B cell (primary cell): ENCODE measurements at regions not wholly inside any gene's neighbourhood (a gene's known extent, or its start where the extent isn't known, plus 50 kb on each side); places are given as distances from the start of the nearest gene placed in this dataset.

Source experiments
- ATAC-seq: fragments of 200-7000 bp; cut with Tn5 transposase; one replicate; pipeline ENCODE4 v1.10.0; 2021; ENCODE audit warnings: low read depth, mild to moderate bottlenecking, moderate number of reproducible peaks, moderate library complexity
- CTCF ChIA-PET: fragments of 350-600 bp; sonication (Branson Sonifier 250); formaldehyde crosslinking; loops from one replicate; lab custom pipeline; 2021; ENCODE audit warnings: antibody characterized with exemption, inconsistent platforms; lab: Charles Lee
- POLR2A ChIA-PET: fragments of 350-600 bp; sonication (Branson Sonifier 250); formaldehyde crosslinking; loops from one replicate; lab custom pipeline; 2021; ENCODE audit warnings: antibody characterized with exemption; lab: Charles Lee
- DNase-seq: peaks from one replicate; pipeline ENCODE4 v3.0.0; 2013
- H2AFZ ChIP-seq: 2 replicates; pipeline ENCODE4 v1.6.1; 2012; ENCODE audit warnings: mild to moderate bottlenecking, low read depth, low read length; ENCODE audit not compliant: insufficient read depth, poor library complexity, severe bottlenecking
- H3K27ac ChIP-seq, 2 donors: 1 replicate in 1 of 2; 2 replicates in 1 of 2; pipeline ENCODE4 v1.5.1; 2012 to 2013; ENCODE audit warnings: low read length in 2 of 2, mild to moderate bottlenecking in 2 of 2, moderate library complexity in 1 of 2
- H3K27me3 ChIP-seq, 4 experiments: fragments of 200-600 bp in 1 of 4; sonication (generic) in 1 of 4; replicated peaks in 1 of 4; 1 replicate in 2 of 4; 2 replicates in 2 of 4; pipeline versions ENCODE4 v1.6.1 to v1.7.0; 2013 to 2016; ENCODE audit warnings: low read length in 3 of 4, mild to moderate bottlenecking in 2 of 4, mixed read lengths in 1 of 4, moderate library complexity in 1 of 4; ENCODE audit not compliant: insufficient read depth in 4 of 4, control insufficient read depth in 3 of 4; ENCODE audit errors: control extremely low read depth in 1 of 4
- H3K36me3 ChIP-seq, 2 experiments: replicated peaks in 1 of 2; 1 replicate in 1 of 2; 2 replicates in 1 of 2; pipeline versions ENCODE4 v1.6.1 to v1.7.1; 2013; ENCODE audit warnings: low read length in 1 of 2; ENCODE audit not compliant: insufficient read depth in 2 of 2, control insufficient read depth in 1 of 2; ENCODE audit errors: control extremely low read depth in 1 of 2, extremely low read depth in 1 of 2
- H3K4me1 ChIP-seq, 2 donors: fragments of 200-600 bp in 1 of 2; sonication (generic) in 1 of 2; 1 replicate in 1 of 2; 2 replicates in 1 of 2; pipeline versions ENCODE4 v1.5.1 to v1.6.1; 2013 to 2017; ENCODE audit warnings: low read length in 2 of 2; ENCODE audit not compliant: control insufficient read depth in 2 of 2, insufficient read depth in 2 of 2
- H3K4me2 ChIP-seq: replicated peaks from 2 replicates; pipeline ENCODE3; 2012; ENCODE audit warnings: mild to moderate bottlenecking, low read depth, low read length; ENCODE audit not compliant: poor library complexity, severe bottlenecking
- H3K4me3 ChIP-seq, 5 experiments: fragments of 200-600 bp in 1 of 5; sonication (generic) in 1 of 5; 1 replicate in 3 of 5; 2 replicates in 2 of 5; pipeline versions ENCODE4 v1.5.1 to v1.7.0; 2011 to 2016; ENCODE audit warnings: low read length in 4 of 5, mild to moderate bottlenecking in 4 of 5, low read depth in 2 of 5, control low read depth in 1 of 5, moderate library complexity in 1 of 5; ENCODE audit not compliant: insufficient read depth in 1 of 5; ENCODE audit errors: control extremely low read depth in 1 of 5, extremely low read depth in 1 of 5
- H3K79me2 ChIP-seq: fragments of 200-600 bp; sonication (generic); one replicate; pipeline ENCODE4 v1.6.0; 2016; ENCODE audit warnings: low read length; ENCODE audit not compliant: control insufficient read depth, insufficient read depth
- H3K9ac ChIP-seq: fragments of 200-600 bp; sonication (generic); 2 replicates; pipeline ENCODE4 v1.6.1; 2017; ENCODE audit warnings: mild to moderate bottlenecking, low read length, moderate library complexity
- H3K9me3 ChIP-seq, 3 donors: one replicate each; pipeline versions ENCODE4 v1.6.1 to v1.7.1; 2013; ENCODE audit warnings: low read length in 2 of 3; ENCODE audit not compliant: control insufficient read depth in 2 of 3, insufficient read depth in 1 of 3; ENCODE audit errors: control extremely low read depth in 1 of 3
- H4K20me1 ChIP-seq: 2 replicates; pipeline ENCODE4 v1.6.0; 2012; ENCODE audit warnings: mild to moderate bottlenecking, low read length; ENCODE audit not compliant: insufficient read depth, control insufficient read depth, poor library complexity, severe bottlenecking
- H3K27ac Mint-ChIP-seq: one replicate; pipeline ENCODE4 v1.8.0; 2021; ENCODE audit warnings: mixed read lengths
- H3K27me3 Mint-ChIP-seq: one replicate; pipeline ENCODE4 v1.8.0; 2021; ENCODE audit warnings: mixed read lengths
- H3K4me1 Mint-ChIP-seq: one replicate; pipeline ENCODE4 v1.8.0; 2021; ENCODE audit warnings: mixed read lengths
- H3K4me3 Mint-ChIP-seq: one replicate; pipeline ENCODE4 v1.8.0; 2021; ENCODE audit warnings: mixed read lengths
- H3K9me3 Mint-ChIP-seq: one replicate; pipeline ENCODE4 v1.8.0; 2022; ENCODE audit warnings: mixed read lengths; ENCODE audit not compliant: insufficient read depth
- EZH2 ChIP-seq: IDR thresholded peaks from 2 replicates; pipeline ENCODE4 v1.6.1; 2012; ENCODE audit warnings: borderline replicate concordance, low read depth, mild to moderate bottlenecking, moderate library complexity, low read length; ENCODE audit not compliant: insufficient read depth, poor library complexity, severe bottlenecking
- WGBS: methylation state at CpG from one replicate; pipeline ENCODE4 v1.1.5; 2013; ENCODE audit warnings: missing lambda C conversion rate; ENCODE audit not compliant: insufficient coverage; 5-methylcytosine and 5-hydroxymethylcytosine counted together
- intact Hi-C: fragments of 100-400 bp; cut with micrococcal nuclease; formaldehyde crosslinking; loops from one replicate; pipeline ENCODE4 v1.10.0; 2022
- TF ChIP-seq, protein P1 (sequence below): fragments of 200-600 bp; IDR thresholded peaks from one replicate; pipeline ENCODE4 v1.8.0; 2022; ENCODE audit warnings: antibody characterized with exemption, mild to moderate bottlenecking

DNA sequence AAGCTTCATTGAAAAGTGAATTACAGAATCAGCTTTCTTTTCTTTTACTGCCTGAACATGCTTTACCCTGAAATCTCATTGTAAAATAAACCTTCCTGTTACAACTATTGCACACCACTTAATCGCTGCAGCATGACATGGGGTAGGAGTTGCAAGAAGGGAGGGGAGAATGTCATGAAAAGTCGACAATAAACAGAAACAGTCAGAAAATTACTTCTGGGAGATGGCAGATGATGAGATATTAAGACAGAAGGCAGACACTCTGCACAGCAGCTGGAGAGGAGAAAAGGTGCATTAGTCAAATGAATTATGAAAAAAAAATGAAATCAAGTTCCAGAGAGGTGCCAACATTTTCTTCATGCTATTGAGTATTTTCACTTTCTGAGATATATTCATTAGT lies 287.7 kb downstream of the PCDH7 start:
- H2AFZ ChIP-seq = no peak overlapping the region
- ATAC-seq (no peak), DNase-seq (no peak)
- no peaks in the 10 kb centered on the region for H3K9me3 ChIP-seq
- H3K27me3 ChIP-seq = no peaks in the 10 kb centered on the region
- H3K4me1 ChIP-seq = no peaks in the 10 kb centered on the region
- H3K4me2 ChIP-seq = no peak overlapping the region
- H3K36me3 ChIP-seq = no peaks in the 10 kb centered on the region
- Mint-ChIP-seq H3K4me3 (no peak overlapping the region), H3K27me3 (no peaks in the 10 kb centered on the region), H3K27ac (no peak overlapping the region), H3K9me3 (no peaks in the 10 kb centered on the region), H3K4me1 (no peaks in the 10 kb centered on the region)
- no peak overlapping the region for H3K9ac ChIP-seq
- WGBS = 60% methylated on average over 1 of the region's 2 CpGs
- CTCF ChIA-PET = no interaction called here
- POLR2A ChIA-PET = no interaction called here
- H3K4me3 ChIP-seq = no peak overlapping the region
- intact Hi-C loops = no loop called here
- H3K27ac ChIP-seq = no peak overlapping the region
- no peaks in the 10 kb centered on the region for H4K20me1 ChIP-seq
- H3K79me2 ChIP-seq = no peaks in the 10 kb centered on the region
- TF ChIP-seq EZH2 = no peak
- TF ChIP-seq, protein P1, sequence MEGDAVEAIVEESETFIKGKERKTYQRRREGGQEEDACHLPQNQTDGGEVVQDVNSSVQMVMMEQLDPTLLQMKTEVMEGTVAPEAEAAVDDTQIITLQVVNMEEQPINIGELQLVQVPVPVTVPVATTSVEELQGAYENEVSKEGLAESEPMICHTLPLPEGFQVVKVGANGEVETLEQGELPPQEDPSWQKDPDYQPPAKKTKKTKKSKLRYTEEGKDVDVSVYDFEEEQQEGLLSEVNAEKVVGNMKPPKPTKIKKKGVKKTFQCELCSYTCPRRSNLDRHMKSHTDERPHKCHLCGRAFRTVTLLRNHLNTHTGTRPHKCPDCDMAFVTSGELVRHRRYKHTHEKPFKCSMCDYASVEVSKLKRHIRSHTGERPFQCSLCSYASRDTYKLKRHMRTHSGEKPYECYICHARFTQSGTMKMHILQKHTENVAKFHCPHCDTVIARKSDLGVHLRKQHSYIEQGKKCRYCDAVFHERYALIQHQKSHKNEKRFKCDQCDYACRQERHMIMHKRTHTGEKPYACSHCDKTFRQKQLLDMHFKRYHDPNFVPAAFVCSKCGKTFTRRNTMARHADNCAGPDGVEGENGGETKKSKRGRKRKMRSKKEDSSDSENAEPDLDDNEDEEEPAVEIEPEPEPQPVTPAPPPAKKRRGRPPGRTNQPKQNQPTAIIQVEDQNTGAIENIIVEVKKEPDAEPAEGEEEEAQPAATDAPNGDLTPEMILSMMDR = no peak

DNA sequence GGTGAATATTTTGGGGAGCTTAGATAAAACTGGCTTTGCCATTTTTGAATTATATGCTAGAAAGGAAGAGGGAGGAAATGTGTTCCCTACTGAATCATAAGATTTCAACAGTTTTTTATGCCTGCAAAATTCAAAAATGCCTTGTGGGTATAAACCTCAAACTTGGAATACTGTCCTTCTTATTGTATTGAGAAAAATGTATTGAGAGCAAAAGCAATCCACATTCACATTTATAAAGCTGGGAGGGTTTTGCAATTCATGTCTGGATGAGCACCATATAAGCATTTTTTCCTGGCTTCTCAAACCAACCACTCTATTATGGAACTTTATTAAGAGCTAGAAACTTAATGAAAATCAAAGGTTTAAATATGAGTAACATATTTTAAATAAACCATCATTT lies 289.8 kb downstream of the PCDH7 start:
- TF ChIP-seq, protein P1 = no peak
- no peak for TF ChIP-seq EZH2
- Histone ChIP-seq H3K27me3 (no peaks in the 10 kb centered on the region), H3K4me2 (no peak overlapping the region), H3K4me1 (no peaks in the 10 kb centered on the region), H3K27ac (no peak overlapping the region), H3K79me2 (no peaks in the 10 kb centered on the region), H3K9ac (no peak overlapping the region), H2AFZ (no peak overlapping the region), H3K36me3 (no peaks in the 10 kb centered on the region), H3K4me3 (no peak overlapping the region), H4K20me1 (no peaks in the 10 kb centered on the region), H3K9me3 (no peaks in the 10 kb centered on the region)
- CTCF ChIA-PET = no interaction called here
- Mint-ChIP-seq H3K4me3 (no peak overlapping the region), H3K9me3 (no peaks in the 10 kb centered on the region), H3K27me3 (no peaks in the 10 kb centered on the region), H3K4me1 (no peaks in the 10 kb centered on the region), H3K27ac (no peak overlapping the region)
- intact Hi-C loops = no loop called here
- DNase-seq (no peak), ATAC-seq (no peak)
- POLR2A ChIA-PET = no interaction called here
